NB4 (cell line): ENCODE measurements at regions not wholly inside any gene's neighbourhood (a gene's known extent, or its start where the extent isn't known, plus 50 kb on each side); places are given as distances from the start of the nearest gene placed in this dataset.
A peak's percentile ranks its signal among the peaks of the same experiment; 100 is the strongest.

Experiments
- POLR2A ChIP-seq: IDR thresholded peaks from 2 replicates; pipeline ENCODE4 v1.6.1; 2011; ENCODE audit warnings: mild to moderate bottlenecking; ENCODE audit not compliant: insufficient read length; ENCODE audit errors: extremely low read depth
- TF ChIP-seq, protein P1 (sequence below): IDR thresholded peaks from one replicate; pipeline ENCODE4 v1.5.1; 2012; ENCODE audit warnings: low read depth, low read length
- TF ChIP-seq, protein P2 (sequence below): IDR thresholded peaks from 2 replicates; pipeline ENCODE4 v1.6.1; 2011; ENCODE audit warnings: low read depth, low read length

DNA sequence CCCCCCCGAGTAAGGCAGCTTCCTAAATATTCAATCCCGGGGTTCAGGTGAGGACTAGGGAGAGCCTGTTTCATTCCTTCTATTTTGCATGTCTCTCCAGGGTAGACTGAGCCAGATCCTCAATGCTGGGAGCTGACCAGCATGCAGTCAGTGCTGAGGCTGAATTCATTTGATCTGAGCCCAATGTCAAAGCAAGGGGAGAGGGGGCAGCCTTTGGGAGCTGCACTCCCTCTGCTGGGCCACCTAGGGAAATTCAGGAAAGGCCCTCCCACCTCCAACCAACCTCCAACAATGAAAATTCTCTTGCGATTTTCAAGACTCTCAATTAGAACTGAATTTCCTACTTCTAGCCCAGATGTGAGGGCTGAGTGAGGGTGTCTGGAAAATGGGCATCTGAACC, 371.2 kb downstream of the NPHP4 start:
- TF ChIP-seq, protein P1, sequence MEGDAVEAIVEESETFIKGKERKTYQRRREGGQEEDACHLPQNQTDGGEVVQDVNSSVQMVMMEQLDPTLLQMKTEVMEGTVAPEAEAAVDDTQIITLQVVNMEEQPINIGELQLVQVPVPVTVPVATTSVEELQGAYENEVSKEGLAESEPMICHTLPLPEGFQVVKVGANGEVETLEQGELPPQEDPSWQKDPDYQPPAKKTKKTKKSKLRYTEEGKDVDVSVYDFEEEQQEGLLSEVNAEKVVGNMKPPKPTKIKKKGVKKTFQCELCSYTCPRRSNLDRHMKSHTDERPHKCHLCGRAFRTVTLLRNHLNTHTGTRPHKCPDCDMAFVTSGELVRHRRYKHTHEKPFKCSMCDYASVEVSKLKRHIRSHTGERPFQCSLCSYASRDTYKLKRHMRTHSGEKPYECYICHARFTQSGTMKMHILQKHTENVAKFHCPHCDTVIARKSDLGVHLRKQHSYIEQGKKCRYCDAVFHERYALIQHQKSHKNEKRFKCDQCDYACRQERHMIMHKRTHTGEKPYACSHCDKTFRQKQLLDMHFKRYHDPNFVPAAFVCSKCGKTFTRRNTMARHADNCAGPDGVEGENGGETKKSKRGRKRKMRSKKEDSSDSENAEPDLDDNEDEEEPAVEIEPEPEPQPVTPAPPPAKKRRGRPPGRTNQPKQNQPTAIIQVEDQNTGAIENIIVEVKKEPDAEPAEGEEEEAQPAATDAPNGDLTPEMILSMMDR: peak; percentile 56
- no peak for TF ChIP-seq POLR2A
- TF ChIP-seq, protein P2, sequence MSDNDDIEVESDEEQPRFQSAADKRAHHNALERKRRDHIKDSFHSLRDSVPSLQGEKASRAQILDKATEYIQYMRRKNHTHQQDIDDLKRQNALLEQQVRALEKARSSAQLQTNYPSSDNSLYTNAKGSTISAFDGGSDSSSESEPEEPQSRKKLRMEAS: no peak
